ENCODE measurements at regions not wholly inside any gene's neighbourhood (a gene's known extent, or its start where the extent isn't known, plus 50 kb on each side); places are given as distances from the start of the nearest gene placed in this dataset.

DNA sequence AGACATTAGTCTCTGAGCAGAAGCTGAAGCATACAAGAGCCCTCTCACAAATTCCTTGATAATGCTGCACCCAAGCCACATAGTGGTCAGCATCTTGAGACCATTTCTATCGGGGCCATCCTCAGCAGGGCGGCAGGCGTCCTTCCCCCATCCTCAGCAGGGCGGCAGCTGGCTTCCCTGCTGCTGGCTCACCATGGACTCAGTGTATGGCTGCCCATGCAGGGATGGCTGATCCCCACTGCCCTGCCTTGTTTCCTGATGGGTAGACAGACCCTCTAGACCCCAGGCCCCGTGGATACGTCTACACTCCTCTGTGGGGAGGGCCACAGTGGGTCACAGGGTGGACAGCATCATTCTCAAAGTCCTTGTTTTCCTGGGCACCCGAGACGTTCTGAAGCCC is 406.8 kb downstream of the TCERG1L start:
- TF ChIP-seq, protein P1, sequence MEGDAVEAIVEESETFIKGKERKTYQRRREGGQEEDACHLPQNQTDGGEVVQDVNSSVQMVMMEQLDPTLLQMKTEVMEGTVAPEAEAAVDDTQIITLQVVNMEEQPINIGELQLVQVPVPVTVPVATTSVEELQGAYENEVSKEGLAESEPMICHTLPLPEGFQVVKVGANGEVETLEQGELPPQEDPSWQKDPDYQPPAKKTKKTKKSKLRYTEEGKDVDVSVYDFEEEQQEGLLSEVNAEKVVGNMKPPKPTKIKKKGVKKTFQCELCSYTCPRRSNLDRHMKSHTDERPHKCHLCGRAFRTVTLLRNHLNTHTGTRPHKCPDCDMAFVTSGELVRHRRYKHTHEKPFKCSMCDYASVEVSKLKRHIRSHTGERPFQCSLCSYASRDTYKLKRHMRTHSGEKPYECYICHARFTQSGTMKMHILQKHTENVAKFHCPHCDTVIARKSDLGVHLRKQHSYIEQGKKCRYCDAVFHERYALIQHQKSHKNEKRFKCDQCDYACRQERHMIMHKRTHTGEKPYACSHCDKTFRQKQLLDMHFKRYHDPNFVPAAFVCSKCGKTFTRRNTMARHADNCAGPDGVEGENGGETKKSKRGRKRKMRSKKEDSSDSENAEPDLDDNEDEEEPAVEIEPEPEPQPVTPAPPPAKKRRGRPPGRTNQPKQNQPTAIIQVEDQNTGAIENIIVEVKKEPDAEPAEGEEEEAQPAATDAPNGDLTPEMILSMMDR (IDR thresholded peaks at IDR 0.05; ENCODE audit: low read length), result no peak
- no peak for TF ChIP-seq EZH2 (IDR thresholded peaks at IDR 0.05; ENCODE audit: borderline replicate concordance, low read length)
